ENCODE measurements at regions not wholly inside any gene's neighbourhood (a gene's known extent, or its start where the extent isn't known, plus 50 kb on each side); places are given as distances from the start of the nearest gene placed in this dataset.

DNA sequence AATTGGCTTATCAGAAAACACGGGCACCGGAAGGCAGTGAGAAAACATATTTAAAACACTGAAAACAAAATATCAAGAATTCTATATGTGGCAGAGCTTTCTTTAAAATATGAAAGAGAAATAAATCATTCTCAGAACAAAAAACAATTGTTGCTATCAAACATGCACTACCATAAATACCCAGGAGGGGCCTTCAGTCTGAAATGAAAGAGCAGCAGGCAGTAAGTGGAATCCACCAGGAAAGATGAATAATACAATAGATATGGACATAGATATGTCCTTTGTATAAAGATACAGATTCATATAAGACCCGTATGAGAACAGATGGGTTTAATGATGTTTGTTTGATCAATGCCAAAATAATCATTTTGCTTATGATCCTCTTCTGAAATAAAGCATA lies 142.0 kb downstream of the TMEM18 start:
- no peak for TF ChIP-seq POLR2A (IDR thresholded peaks at IDR 0.05)
- no peak for TF ChIP-seq CTCF (IDR thresholded peaks at IDR 0.05 in 4 of 5, conservative IDR thresholded peaks at IDR 0.05 in 1 of 5)

Data from gastrocnemius medialis (tissue), 4 donors.